Fibroblast of villous mesenchyme (primary cell): ENCODE measurements at regions not wholly inside any gene's neighbourhood (a gene's known extent, or its start where the extent isn't known, plus 50 kb on each side); places are given as distances from the start of the nearest gene placed in this dataset.

Source experiments
- DNase-seq: peaks from one replicate; pipeline ENCODE4 v3.0.0-alpha.2; 2010; ENCODE audit warnings: low read depth
- H3K4me3 ChIP-seq: 2 replicates; pipeline ENCODE4 v1.5.1; 2011; ENCODE audit warnings: low read depth, mild to moderate bottlenecking, low read length
- TF ChIP-seq, protein P1 (sequence below): IDR thresholded peaks from 2 replicates; pipeline ENCODE4 v1.5.1; 2012; ENCODE audit warnings: low read depth, mild to moderate bottlenecking, low read length; ENCODE audit not compliant: insufficient read depth

DNA sequence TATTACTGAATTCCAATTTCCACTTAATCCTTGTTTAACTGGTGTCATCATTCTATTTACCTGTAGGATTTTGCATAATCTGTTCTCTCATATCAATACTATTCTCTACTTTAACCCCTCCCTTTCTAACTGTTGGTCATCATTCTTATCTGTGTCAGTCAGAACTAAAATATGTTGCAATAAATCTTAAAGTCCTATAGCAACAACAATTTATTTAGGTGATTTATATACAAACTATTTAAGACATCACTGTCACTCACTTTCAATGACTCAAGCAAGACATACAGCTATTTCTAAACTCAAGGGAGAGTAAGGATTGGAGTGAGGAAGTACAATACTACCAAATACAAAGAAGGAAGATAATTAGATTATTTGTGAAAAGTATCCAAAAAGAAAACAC lies 740.4 kb downstream of the DSC3 start:
- no peak overlapping the region for H3K4me3 ChIP-seq
- no peak for DNase-seq
- TF ChIP-seq, protein P1, sequence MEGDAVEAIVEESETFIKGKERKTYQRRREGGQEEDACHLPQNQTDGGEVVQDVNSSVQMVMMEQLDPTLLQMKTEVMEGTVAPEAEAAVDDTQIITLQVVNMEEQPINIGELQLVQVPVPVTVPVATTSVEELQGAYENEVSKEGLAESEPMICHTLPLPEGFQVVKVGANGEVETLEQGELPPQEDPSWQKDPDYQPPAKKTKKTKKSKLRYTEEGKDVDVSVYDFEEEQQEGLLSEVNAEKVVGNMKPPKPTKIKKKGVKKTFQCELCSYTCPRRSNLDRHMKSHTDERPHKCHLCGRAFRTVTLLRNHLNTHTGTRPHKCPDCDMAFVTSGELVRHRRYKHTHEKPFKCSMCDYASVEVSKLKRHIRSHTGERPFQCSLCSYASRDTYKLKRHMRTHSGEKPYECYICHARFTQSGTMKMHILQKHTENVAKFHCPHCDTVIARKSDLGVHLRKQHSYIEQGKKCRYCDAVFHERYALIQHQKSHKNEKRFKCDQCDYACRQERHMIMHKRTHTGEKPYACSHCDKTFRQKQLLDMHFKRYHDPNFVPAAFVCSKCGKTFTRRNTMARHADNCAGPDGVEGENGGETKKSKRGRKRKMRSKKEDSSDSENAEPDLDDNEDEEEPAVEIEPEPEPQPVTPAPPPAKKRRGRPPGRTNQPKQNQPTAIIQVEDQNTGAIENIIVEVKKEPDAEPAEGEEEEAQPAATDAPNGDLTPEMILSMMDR: no peak

DNA sequence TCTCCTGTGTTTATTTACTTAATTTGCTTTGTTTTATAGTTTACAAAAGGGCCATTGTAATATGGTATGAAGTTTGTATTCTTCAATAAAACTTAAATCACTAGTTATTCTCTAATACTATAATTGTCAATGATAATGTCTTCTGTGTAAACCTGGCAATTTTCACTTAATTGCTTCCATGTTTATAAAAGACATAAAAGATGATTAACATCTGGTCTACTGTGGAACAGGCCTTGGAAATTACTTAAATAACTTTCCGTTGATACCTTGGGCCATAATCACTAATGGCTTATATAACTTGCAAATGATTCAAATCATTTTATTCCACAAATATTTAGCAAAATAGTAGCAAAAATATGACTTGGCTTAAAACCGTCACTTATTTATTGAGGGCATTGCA lies 743.8 kb downstream of the DSC3 start:
- TF ChIP-seq, protein P1: no peak
- no peak for DNase-seq
- no peak overlapping the region for H3K4me3 ChIP-seq

DNA sequence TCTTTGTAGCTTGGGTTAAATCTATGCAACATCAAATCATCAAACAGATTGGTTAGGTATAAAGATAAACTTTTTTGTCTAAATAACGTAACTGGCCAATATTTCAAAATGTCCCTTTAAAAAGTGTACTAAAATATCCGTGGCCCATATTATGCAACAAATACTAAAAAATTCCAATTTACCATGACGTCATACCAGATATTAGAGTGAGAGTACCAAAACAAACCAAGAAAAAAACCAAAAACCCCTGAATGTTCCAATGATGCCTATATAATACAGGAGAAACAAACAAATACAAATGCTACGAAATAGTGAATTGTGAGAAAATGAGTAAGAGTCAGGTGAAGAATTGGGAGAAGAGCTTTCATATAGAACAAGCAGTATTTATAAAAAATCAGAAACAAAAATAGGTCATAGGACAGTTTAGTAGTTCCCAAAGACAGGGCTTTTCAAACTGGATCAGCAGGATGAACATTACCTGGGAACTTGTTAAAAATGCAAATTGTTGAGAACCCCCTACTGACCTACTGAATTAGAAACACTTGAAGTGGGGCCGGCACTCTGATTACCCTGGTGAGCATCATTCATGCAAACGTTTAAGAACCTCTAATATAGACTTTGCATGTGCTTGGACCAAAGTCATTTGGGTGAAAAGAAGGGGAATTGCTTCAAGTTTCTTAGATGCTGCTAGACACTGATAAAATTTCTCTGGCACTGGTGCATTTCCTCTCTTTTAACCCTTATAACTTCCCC lies 753.7 kb downstream of the DSC3 start:
- no peak for DNase-seq
- H3K4me3 ChIP-seq: no peak overlapping the region
- TF ChIP-seq, protein P1: no peak

DNA sequence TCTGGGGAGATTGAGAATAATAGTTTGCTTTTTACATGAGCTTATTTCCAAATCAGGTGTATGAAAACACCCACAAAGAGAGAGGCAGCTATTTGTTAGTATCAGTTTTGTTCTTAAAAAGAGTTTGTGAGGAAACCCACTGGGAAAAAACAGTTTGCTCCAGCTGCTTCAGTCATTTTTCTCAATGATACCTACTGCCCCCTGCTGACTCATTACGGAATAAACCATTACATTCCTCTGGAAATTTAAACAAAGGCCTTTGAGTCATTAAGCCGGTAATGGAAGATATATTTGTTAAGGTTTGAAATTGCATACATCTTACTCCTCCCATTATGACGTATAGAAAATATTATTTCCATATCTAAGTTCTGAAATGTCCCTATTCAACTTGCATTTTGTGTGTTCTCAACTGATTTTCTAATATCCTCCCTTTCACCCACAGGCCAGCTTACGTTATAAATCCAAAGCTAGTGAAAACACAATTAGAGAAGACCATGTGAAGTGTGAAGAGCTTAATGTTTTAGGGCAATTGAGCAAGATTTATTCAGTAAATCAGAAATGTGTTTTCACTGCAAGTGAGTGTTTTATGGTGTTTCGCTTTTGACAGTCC lies 761.6 kb downstream of the DSC3 start:
- H3K4me3 ChIP-seq: no peak overlapping the region
- TF ChIP-seq, protein P1: peak; percentile 71
- peak; percentile 46 for DNase-seq

DNA sequence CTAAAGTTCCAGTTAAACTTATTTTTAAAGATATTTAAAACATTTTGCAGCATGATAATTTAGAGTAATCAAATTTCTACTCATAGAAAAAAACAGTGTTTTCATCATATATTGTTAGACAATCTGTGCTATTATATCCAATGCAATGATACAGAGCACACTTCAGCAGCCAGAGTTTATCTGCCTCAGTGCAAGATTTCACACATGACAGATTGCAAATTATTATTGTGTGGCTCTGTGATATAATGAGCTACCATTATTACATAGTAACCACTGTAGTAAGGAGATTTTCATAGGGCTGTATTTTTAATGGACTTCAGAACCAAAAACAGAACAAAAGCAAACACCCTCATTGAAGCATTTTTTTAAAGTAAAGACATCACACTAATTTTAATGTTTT lies 762.4 kb downstream of the DSC3 start:
- TF ChIP-seq, protein P1: no peak
- DNase-seq: no peak
- H3K4me3 ChIP-seq: no peak overlapping the region

DNA sequence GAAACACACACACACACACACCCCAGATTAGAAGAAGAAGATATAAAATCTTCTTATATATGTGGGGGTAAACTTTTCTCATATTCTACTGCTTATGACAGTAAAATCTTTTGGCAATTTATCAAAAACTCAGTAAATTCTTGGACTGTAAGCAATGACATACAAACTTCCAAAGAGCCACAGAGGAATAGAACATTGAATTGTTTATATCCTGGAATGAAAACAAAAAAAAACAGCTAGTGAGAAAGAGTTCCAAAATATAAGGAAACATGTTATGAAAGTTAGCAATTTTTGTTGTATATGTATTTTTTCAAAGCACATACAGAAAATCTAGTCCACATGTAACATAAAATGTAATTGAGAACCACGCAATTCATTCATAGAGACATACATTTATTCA lies 764.9 kb downstream of the DSC3 start:
- no peak for DNase-seq
- H3K4me3 ChIP-seq: no peak overlapping the region
- TF ChIP-seq, protein P1: no peak
